Tibial nerve (tissue), 3 donors: ENCODE measurements at regions not wholly inside any gene's neighbourhood (a gene's known extent, or its start where the extent isn't known, plus 50 kb on each side); places are given as distances from the start of the nearest gene placed in this dataset.

Experiments
- POLR2A ChIP-seq, 2 donors: fragments of 450-650 bp; IDR thresholded peaks; one replicate each; pipeline ENCODE4 v1.6.1; 2017; ENCODE audit warnings: antibody characterized with exemption in 2 of 2, mild to moderate bottlenecking in 2 of 2, moderate library complexity in 2 of 2
- TF ChIP-seq, protein P1 (sequence below), 5 experiments: fragments of 200-600 bp in 3 of 5; fragments of 450-650 bp in 2 of 5; sonication (generic) in 3 of 5; IDR thresholded peaks; one replicate each; pipeline ENCODE4 v1.5.1; 2016 to 2019; ENCODE audit warnings: antibody characterized with exemption in 5 of 5, mild to moderate bottlenecking in 3 of 5, moderate library complexity in 2 of 5

DNA sequence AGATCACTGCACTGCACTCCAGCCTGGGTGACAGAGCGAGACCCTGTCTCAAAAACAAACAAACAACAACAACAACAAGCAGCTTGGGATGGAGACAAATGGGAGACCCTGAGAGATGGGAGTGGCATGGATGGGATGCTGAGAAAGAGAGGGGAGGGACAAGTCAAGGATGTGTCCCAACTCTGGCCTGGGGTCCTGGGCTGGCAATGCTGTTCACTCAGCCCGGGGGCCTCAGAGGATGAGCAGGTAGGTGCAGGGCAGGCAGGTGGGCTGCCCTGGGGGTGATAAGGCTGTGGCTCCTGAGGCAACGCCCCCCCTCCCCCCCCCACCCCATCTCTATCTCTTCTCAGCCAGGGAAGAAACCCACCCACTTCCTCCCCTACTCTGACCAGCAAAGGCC, 123.0 kb downstream of the LHX2 start:
- no peak for TF ChIP-seq POLR2A (IDR thresholded peaks at IDR 0.05)
- TF ChIP-seq, protein P1, sequence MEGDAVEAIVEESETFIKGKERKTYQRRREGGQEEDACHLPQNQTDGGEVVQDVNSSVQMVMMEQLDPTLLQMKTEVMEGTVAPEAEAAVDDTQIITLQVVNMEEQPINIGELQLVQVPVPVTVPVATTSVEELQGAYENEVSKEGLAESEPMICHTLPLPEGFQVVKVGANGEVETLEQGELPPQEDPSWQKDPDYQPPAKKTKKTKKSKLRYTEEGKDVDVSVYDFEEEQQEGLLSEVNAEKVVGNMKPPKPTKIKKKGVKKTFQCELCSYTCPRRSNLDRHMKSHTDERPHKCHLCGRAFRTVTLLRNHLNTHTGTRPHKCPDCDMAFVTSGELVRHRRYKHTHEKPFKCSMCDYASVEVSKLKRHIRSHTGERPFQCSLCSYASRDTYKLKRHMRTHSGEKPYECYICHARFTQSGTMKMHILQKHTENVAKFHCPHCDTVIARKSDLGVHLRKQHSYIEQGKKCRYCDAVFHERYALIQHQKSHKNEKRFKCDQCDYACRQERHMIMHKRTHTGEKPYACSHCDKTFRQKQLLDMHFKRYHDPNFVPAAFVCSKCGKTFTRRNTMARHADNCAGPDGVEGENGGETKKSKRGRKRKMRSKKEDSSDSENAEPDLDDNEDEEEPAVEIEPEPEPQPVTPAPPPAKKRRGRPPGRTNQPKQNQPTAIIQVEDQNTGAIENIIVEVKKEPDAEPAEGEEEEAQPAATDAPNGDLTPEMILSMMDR (IDR thresholded peaks at IDR 0.05), result no peak
